Stimulated activated CD4-positive, alpha-beta T cell treated with anti-CD3 and anti-CD28 coated beads, Interleukin-4, amount 100 ng/mL, for 1 hour (primary cell): ENCODE measurements at regions not wholly inside any gene's neighbourhood (a gene's known extent, or its start where the extent isn't known, plus 50 kb on each side); places are given as distances from the start of the nearest gene placed in this dataset.

Source experiments
- DNase-seq: peaks from one replicate; pipeline ENCODE4 v3.0.0-alpha.2; 2020

GRCh38 chr3:132189601-132190000 is 127.6 kb upstream of the ACP3 start:
- DNase-seq = no peak

GRCh38 chr3:132196113-132196512 is 121.1 kb upstream of the ACP3 start:
- DNase-seq = no peak

- no peak for DNase-seq
Observed at GRCh38 chr3:132198516-132198915, 118.7 kb upstream of the ACP3 start.

GRCh38 chr3:132199451-132199850 is 117.8 kb upstream of the ACP3 start:
- DNase-seq = no peak

- DNase-seq = no peak
Observed at GRCh38 chr3:132202586-132202985, 114.6 kb upstream of the ACP3 start.

GRCh38 chr3:132203889-132204596 is 113.2 kb upstream of the ACP3 start:
- DNase-seq = no peak

GRCh38 chr3:132205609-132206008 is 111.6 kb upstream of the ACP3 start:
- no peak for DNase-seq

- no peak for DNase-seq
Observed at GRCh38 chr3:132209855-132210254, 107.4 kb upstream of the ACP3 start.

GRCh38 chr3:132210476-132211346 is 106.5 kb upstream of the ACP3 start:
- DNase-seq = peak; percentile 9

GRCh38 chr3:132211896-132212295 is 105.3 kb upstream of the ACP3 start:
- no peak for DNase-seq

GRCh38 chr3:132218817-132219755 is 98.1 kb upstream of the ACP3 start:
- no peak for DNase-seq

GRCh38 chr3:132220986-132221385 is 96.2 kb upstream of the ACP3 start:
- no peak for DNase-seq

- no peak for DNase-seq
Observed at GRCh38 chr3:132222868-132223538, 94.2 kb upstream of the ACP3 start.

GRCh38 chr3:132225664-132226063 is 91.5 kb upstream of the ACP3 start:
- no peak for DNase-seq

- DNase-seq = no peak
Observed at GRCh38 chr3:132228923-132229322, 88.3 kb upstream of the ACP3 start.

GRCh38 chr3:132229641-132230040 is 87.6 kb upstream of the ACP3 start:
- DNase-seq = no peak

- DNase-seq = no peak
Observed at GRCh38 chr3:132230156-132231000, 86.8 kb upstream of the ACP3 start.

GRCh38 chr3:132231633-132232032 is 85.6 kb upstream of the ACP3 start:
- DNase-seq = no peak

GRCh38 chr3:132232231-132232792 is 84.9 kb upstream of the ACP3 start:
- DNase-seq = no peak

- DNase-seq = no peak
Observed at GRCh38 chr3:132236701-132237651, 80.2 kb upstream of the ACP3 start.
